GM23338 (cell line): ENCODE measurements at regions not wholly inside any gene's neighbourhood (a gene's known extent, or its start where the extent isn't known, plus 50 kb on each side); places are given as distances from the start of the nearest gene placed in this dataset.

Source experiments
- ATAC-seq: fragments of 200-7000 bp; cut with Tn5 transposase; 3 replicates; pipeline ENCODE4 v1.9.1; 2020
- DNase-seq: peaks from one replicate; pipeline ENCODE4 v3.0.0-alpha.2; 2015; ENCODE audit warnings: low spot score
- H2AFZ ChIP-seq: fragments of 200-600 bp; sonication (generic); 2 replicates; pipeline ENCODE4 v1.8.0; 2016; ENCODE audit warnings: antibody characterized with exemption, mild to moderate bottlenecking, moderate library complexity
- H3F3A ChIP-seq: fragments of 200-600 bp; sonication (generic); replicated peaks from 2 replicates; pipeline ENCODE4 v1.8.0; 2017; ENCODE audit warnings: antibody characterized with exemption, mixed run types, low read depth
- H3K27ac ChIP-seq: fragments of 200-600 bp; sonication (generic); 2 replicates; pipeline ENCODE4 v1.6.1; 2016; ENCODE audit warnings: low read depth
- H3K27me3 ChIP-seq: fragments of 200-600 bp; sonication (generic); 2 replicates; pipeline ENCODE4 v1.8.0; 2016; ENCODE audit warnings: mild to moderate bottlenecking, mixed run types, moderate library complexity; ENCODE audit not compliant: insufficient read depth
- H3K36me3 ChIP-seq: fragments of 200-600 bp; sonication (generic); 2 replicates; pipeline ENCODE4 v1.8.0; 2016; ENCODE audit warnings: mild to moderate bottlenecking; ENCODE audit not compliant: insufficient read depth
- H3K4me1 ChIP-seq: fragments of 200-600 bp; sonication (generic); 2 replicates; pipeline ENCODE4 v1.8.0; 2016; ENCODE audit warnings: mild to moderate bottlenecking, moderate library complexity; ENCODE audit not compliant: insufficient read depth
- H3K4me2 ChIP-seq: fragments of 200-600 bp; sonication (generic); 2 replicates; pipeline ENCODE4 v1.7.1; 2017; ENCODE audit warnings: mixed run types
- H3K4me3 ChIP-seq: fragments of 200-600 bp; sonication (generic); 2 replicates; pipeline ENCODE4 v1.6.1; 2016; ENCODE audit warnings: mixed run types
- H3K79me2 ChIP-seq: fragments of 200-600 bp; sonication (generic); replicated peaks from 2 replicates; pipeline ENCODE4 v1.8.0; 2017; ENCODE audit warnings: mild to moderate bottlenecking; ENCODE audit not compliant: insufficient read depth
- H3K9me2 ChIP-seq: fragments of 200-600 bp; sonication (generic); 2 replicates; pipeline ENCODE4 v1.8.0; 2017; ENCODE audit not compliant: insufficient read depth
- H4K20me1 ChIP-seq: fragments of 200-600 bp; sonication (generic); replicated peaks from 2 replicates; pipeline ENCODE4 v1.8.0; 2017; ENCODE audit warnings: mild to moderate bottlenecking; ENCODE audit not compliant: insufficient read depth
- H3K27ac Mint-ChIP-seq: 2 replicates; pipeline ENCODE4 v1.8.0; 2020; ENCODE audit warnings: inconsistent platforms, mild to moderate bottlenecking, moderate library complexity, mixed read lengths
- H3K27me3 Mint-ChIP-seq: 3 replicates; pipeline ENCODE4 v1.8.0; 2022; ENCODE audit warnings: low read depth, mild to moderate bottlenecking, moderate library complexity, mixed read lengths, inconsistent platforms; ENCODE audit not compliant: insufficient read depth, poor library complexity
- H3K36me3 Mint-ChIP-seq: 3 replicates; pipeline ENCODE4 v1.8.0; 2021; ENCODE audit warnings: low read depth, mild to moderate bottlenecking, inconsistent platforms, moderate library complexity, mixed read lengths
- H3K4me1 Mint-ChIP-seq: 3 replicates; pipeline ENCODE4 v1.8.0; 2020; ENCODE audit warnings: mild to moderate bottlenecking, inconsistent platforms, mixed read lengths
- H3K4me3 Mint-ChIP-seq: 3 replicates; pipeline ENCODE4 v1.8.0; 2021; ENCODE audit warnings: moderate library complexity, mild to moderate bottlenecking, inconsistent platforms, mixed read lengths
- H3K9me3 Mint-ChIP-seq: 3 replicates; pipeline ENCODE4 v1.8.0; 2020; ENCODE audit warnings: moderate library complexity, mild to moderate bottlenecking, inconsistent platforms, mixed read lengths
- CREB1 ChIP-seq: fragments of 250-450 bp; sonication (Bioruptor Pico); IDR thresholded peaks from 2 replicates; pipeline ENCODE4 v1.5.0; 2020; ENCODE audit warnings: low read depth, mild to moderate bottlenecking, moderate library complexity
- ETS1 ChIP-seq: IDR thresholded peaks from 2 replicates; pipeline ENCODE4 v1.6.1; 2016; ENCODE audit warnings: antibody characterized with exemption
- EZH2 ChIP-seq: fragments of 200-600 bp; sonication (generic); IDR thresholded peaks from one replicate; pipeline ENCODE4 v1.8.0; 2017; ENCODE audit warnings: antibody characterized with exemption, mild to moderate bottlenecking, low read depth; ENCODE audit not compliant: unreplicated experiment
- EZH2phosphoT487 ChIP-seq: fragments of 200-600 bp; sonication (generic); IDR thresholded peaks from one replicate; pipeline ENCODE4 v1.8.1; 2018; ENCODE audit warnings: antibody characterized with exemption; ENCODE audit not compliant: unreplicated experiment
- JUNB ChIP-seq: IDR thresholded peaks from one replicate; pipeline ENCODE4 v1.6.1; 2016; ENCODE audit warnings: antibody characterized with exemption; ENCODE audit not compliant: unreplicated experiment
- NANOG ChIP-seq: IDR thresholded peaks from 2 replicates; pipeline ENCODE4 v1.6.1; 2016; ENCODE audit warnings: antibody characterized with exemption, borderline replicate concordance
- STAT1 ChIP-seq: IDR thresholded peaks from one replicate; pipeline ENCODE4 v1.6.1; 2016; ENCODE audit warnings: antibody characterized with exemption; ENCODE audit not compliant: unreplicated experiment
- ZNF114 ChIP-seq: fragments of 250-450 bp; sonication (Bioruptor Pico); IDR thresholded peaks from 2 replicates; pipeline ENCODE4 v1.5.0; 2020; ENCODE audit warnings: mild to moderate bottlenecking, moderate library complexity
- ZNF331 ChIP-seq: fragments of 250-450 bp; sonication (Bioruptor Pico); IDR thresholded peaks from 2 replicates; pipeline ENCODE4 v1.5.0; 2020; ENCODE audit warnings: low read depth, mild to moderate bottlenecking, moderate library complexity
- ZNF462 ChIP-seq: fragments of 250-450 bp; sonication (Bioruptor Pico); IDR thresholded peaks from 2 replicates; pipeline ENCODE4 v1.5.0; 2020; ENCODE audit warnings: mild to moderate bottlenecking, moderate library complexity
- TF ChIP-seq, protein P1 (sequence below), 2 experiments: fragments of 200-600 bp in 1 of 2; sonication (generic) in 1 of 2; conservative IDR thresholded peaks; 2 replicates each; pipeline versions ENCODE4 v1.5.1 to v1.6.1; 2016 to 2017; ENCODE audit warnings: antibody characterized with exemption in 2 of 2, low read depth in 2 of 2, mild to moderate bottlenecking in 2 of 2, moderate library complexity in 1 of 2
- TF ChIP-seq, protein P2 (sequence below): IDR thresholded peaks from one replicate; pipeline ENCODE4 v1.6.1; 2018; ENCODE audit warnings: antibody characterized with exemption; ENCODE audit not compliant: unreplicated experiment

DNA sequence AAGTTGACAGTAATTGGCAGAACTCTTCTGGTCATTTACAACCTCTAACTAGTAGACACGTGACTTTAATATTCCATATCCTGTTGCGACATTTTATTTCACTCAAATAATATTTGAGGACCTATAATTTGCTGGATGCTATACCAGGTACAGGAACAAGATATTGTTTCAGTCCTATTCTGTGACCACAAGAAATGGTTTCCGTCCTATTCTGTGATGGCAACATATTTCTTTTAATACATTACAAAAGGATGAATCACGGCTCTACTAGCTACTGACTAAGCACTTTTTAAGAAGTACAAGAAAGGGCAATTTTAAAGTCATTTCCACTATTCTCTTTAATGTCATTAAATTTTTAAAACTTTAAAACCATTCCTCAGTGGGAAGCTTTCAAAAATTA, 400.2 kb downstream of the CNTN3 start:
- H2AFZ ChIP-seq, result no peak overlapping the region
- no peak overlapping the region for H3K27ac Mint-ChIP-seq
- H4K20me1 ChIP-seq, result no peaks in the 10 kb centered on the region
- no peaks in the 10 kb centered on the region for H3K27me3 ChIP-seq
- no peaks in the 10 kb centered on the region for H3K4me1 ChIP-seq
- no peaks in the 10 kb centered on the region for H3K79me2 ChIP-seq
- H3K4me1 Mint-ChIP-seq, result no peaks in the 10 kb centered on the region
- H3K9me2 ChIP-seq, result no peaks in the 10 kb centered on the region
- no peak overlapping the region for H3K4me3 Mint-ChIP-seq
- peaks cover 2% of the 10 kb centered on the region for H3K27me3 Mint-ChIP-seq
- H3K27ac ChIP-seq, result no peak overlapping the region
- no peaks in the 10 kb centered on the region for H3K36me3 Mint-ChIP-seq
- H3K9me3 Mint-ChIP-seq, result no peaks in the 10 kb centered on the region
- DNase-seq (no peak), ATAC-seq (no peak)
- H3F3A ChIP-seq, result no peaks in the 10 kb centered on the region
- no peak overlapping the region for H3K4me3 ChIP-seq
- H3K36me3 ChIP-seq, result no peaks in the 10 kb centered on the region
- H3K4me2 ChIP-seq, result no peak overlapping the region
- TF ChIP-seq CREB1 (CRISPR knock-in tag), result no peak
- no peak for TF ChIP-seq NANOG
- no peak for TF ChIP-seq JUNB
- no peak for TF ChIP-seq STAT1
- TF ChIP-seq ZNF331 (CRISPR knock-in tag), result no peak
- no peak for TF ChIP-seq EZH2phosphoT487
- TF ChIP-seq EZH2, result no peak
- no peak for TF ChIP-seq ETS1
- TF ChIP-seq, protein P1, sequence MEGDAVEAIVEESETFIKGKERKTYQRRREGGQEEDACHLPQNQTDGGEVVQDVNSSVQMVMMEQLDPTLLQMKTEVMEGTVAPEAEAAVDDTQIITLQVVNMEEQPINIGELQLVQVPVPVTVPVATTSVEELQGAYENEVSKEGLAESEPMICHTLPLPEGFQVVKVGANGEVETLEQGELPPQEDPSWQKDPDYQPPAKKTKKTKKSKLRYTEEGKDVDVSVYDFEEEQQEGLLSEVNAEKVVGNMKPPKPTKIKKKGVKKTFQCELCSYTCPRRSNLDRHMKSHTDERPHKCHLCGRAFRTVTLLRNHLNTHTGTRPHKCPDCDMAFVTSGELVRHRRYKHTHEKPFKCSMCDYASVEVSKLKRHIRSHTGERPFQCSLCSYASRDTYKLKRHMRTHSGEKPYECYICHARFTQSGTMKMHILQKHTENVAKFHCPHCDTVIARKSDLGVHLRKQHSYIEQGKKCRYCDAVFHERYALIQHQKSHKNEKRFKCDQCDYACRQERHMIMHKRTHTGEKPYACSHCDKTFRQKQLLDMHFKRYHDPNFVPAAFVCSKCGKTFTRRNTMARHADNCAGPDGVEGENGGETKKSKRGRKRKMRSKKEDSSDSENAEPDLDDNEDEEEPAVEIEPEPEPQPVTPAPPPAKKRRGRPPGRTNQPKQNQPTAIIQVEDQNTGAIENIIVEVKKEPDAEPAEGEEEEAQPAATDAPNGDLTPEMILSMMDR (conservative IDR thresholded peaks at IDR 0.05; ENCODE audit: low read depth in 2 of 2), result no peak
- TF ChIP-seq, protein P2, sequence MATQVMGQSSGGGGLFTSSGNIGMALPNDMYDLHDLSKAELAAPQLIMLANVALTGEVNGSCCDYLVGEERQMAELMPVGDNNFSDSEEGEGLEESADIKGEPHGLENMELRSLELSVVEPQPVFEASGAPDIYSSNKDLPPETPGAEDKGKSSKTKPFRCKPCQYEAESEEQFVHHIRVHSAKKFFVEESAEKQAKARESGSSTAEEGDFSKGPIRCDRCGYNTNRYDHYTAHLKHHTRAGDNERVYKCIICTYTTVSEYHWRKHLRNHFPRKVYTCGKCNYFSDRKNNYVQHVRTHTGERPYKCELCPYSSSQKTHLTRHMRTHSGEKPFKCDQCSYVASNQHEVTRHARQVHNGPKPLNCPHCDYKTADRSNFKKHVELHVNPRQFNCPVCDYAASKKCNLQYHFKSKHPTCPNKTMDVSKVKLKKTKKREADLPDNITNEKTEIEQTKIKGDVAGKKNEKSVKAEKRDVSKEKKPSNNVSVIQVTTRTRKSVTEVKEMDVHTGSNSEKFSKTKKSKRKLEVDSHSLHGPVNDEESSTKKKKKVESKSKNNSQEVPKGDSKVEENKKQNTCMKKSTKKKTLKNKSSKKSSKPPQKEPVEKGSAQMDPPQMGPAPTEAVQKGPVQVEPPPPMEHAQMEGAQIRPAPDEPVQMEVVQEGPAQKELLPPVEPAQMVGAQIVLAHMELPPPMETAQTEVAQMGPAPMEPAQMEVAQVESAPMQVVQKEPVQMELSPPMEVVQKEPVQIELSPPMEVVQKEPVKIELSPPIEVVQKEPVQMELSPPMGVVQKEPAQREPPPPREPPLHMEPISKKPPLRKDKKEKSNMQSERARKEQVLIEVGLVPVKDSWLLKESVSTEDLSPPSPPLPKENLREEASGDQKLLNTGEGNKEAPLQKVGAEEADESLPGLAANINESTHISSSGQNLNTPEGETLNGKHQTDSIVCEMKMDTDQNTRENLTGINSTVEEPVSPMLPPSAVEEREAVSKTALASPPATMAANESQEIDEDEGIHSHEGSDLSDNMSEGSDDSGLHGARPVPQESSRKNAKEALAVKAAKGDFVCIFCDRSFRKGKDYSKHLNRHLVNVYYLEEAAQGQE, result no peak
- TF ChIP-seq ZNF462 (CRISPR knock-in tag), result no peak
- no peak for TF ChIP-seq ZNF114 (CRISPR knock-in tag)
